Mucosa of stomach (tissue), 1 donor: ENCODE measurements at regions not wholly inside any gene's neighbourhood (a gene's known extent, or its start where the extent isn't known, plus 50 kb on each side); places are given as distances from the start of the nearest gene placed in this dataset.

Source experiments
- H3K27me3 ChIP-seq: one replicate; pipeline ENCODE4 v1.7.0; 2013; ENCODE audit warnings: mild to moderate bottlenecking, low read length; ENCODE audit not compliant: control insufficient read depth, insufficient read depth
- H3K36me3 ChIP-seq: one replicate; pipeline ENCODE4 v1.7.0; 2013; ENCODE audit warnings: low read length; ENCODE audit not compliant: control insufficient read depth, insufficient read depth
- H3K4me1 ChIP-seq: one replicate; pipeline ENCODE4 v1.7.0; 2013; ENCODE audit warnings: mild to moderate bottlenecking, low read length; ENCODE audit not compliant: control insufficient read depth, insufficient read depth
- H3K4me3 ChIP-seq: one replicate; pipeline ENCODE4 v1.7.0; 2013; ENCODE audit warnings: low read length
- H3K9ac ChIP-seq: one replicate; pipeline ENCODE4 v1.7.0; 2013; ENCODE audit warnings: mild to moderate bottlenecking, low read length, moderate library complexity
- H3K9me3 ChIP-seq: one replicate; pipeline ENCODE4 v1.7.0; 2013; ENCODE audit warnings: mild to moderate bottlenecking, low read length, moderate library complexity; ENCODE audit not compliant: control insufficient read depth
- donor health status: Pancreatic carcinoma.

GRCh38 chr13:89755729-89756492, 1591.6 kb upstream of the MIR17HG start:
- H3K9me3 ChIP-seq, result no peaks in the 10 kb centered on the region
- no peaks in the 10 kb centered on the region for H3K36me3 ChIP-seq
- H3K4me3 ChIP-seq, result no peak overlapping the region
- H3K9ac ChIP-seq, result no peak overlapping the region
- H3K4me1 ChIP-seq, result no peaks in the 10 kb centered on the region
- H3K27me3 ChIP-seq, result no peaks in the 10 kb centered on the region

GRCh38 chr13:89763005-89763404, 1584.5 kb upstream of the MIR17HG start:
- no peaks in the 10 kb centered on the region for H3K4me1 ChIP-seq
- H3K9me3 ChIP-seq, result no peaks in the 10 kb centered on the region
- no peaks in the 10 kb centered on the region for H3K27me3 ChIP-seq
- H3K36me3 ChIP-seq, result no peaks in the 10 kb centered on the region
- no peak overlapping the region for H3K4me3 ChIP-seq
- no peak overlapping the region for H3K9ac ChIP-seq

- Histone ChIP-seq H3K9ac (no peak overlapping the region), H3K9me3 (no peaks in the 10 kb centered on the region), H3K4me1 (no peaks in the 10 kb centered on the region), H3K27me3 (no peaks in the 10 kb centered on the region), H3K4me3 (no peak overlapping the region), H3K36me3 (no peaks in the 10 kb centered on the region)
These were observed 1564.2 kb upstream of the MIR17HG start for GRCh38 chr13:89783221-89783755.

- Histone ChIP-seq H3K27me3 (no peaks in the 10 kb centered on the region), H3K36me3 (no peaks in the 10 kb centered on the region), H3K9ac (no peak overlapping the region), H3K4me1 (no peaks in the 10 kb centered on the region), H3K4me3 (no peak overlapping the region), H3K9me3 (no peaks in the 10 kb centered on the region)
These were observed 1563.2 kb upstream of the MIR17HG start for GRCh38 chr13:89784161-89784809.

- H3K36me3 ChIP-seq, result no peaks in the 10 kb centered on the region
- H3K4me1 ChIP-seq, result no peaks in the 10 kb centered on the region
- no peaks in the 10 kb centered on the region for H3K27me3 ChIP-seq
- H3K9me3 ChIP-seq, result no peaks in the 10 kb centered on the region
- H3K4me3 ChIP-seq, result no peak overlapping the region
- no peak overlapping the region for H3K9ac ChIP-seq
These were observed 1561.0 kb upstream of the MIR17HG start for GRCh38 chr13:89786531-89786930.

- Histone ChIP-seq H3K36me3 (no peaks in the 10 kb centered on the region), H3K9ac (no peak overlapping the region), H3K27me3 (no peaks in the 10 kb centered on the region), H3K9me3 (no peaks in the 10 kb centered on the region), H3K4me1 (no peaks in the 10 kb centered on the region), H3K4me3 (no peak overlapping the region)
These were observed 1556.8 kb upstream of the MIR17HG start for GRCh38 chr13:89790696-89791095.

- no peak overlapping the region for H3K4me3 ChIP-seq
- H3K27me3 ChIP-seq, result no peaks in the 10 kb centered on the region
- H3K9me3 ChIP-seq, result no peaks in the 10 kb centered on the region
- H3K9ac ChIP-seq, result no peak overlapping the region
- no peaks in the 10 kb centered on the region for H3K36me3 ChIP-seq
- no peaks in the 10 kb centered on the region for H3K4me1 ChIP-seq
These were observed 1555.4 kb upstream of the MIR17HG start for GRCh38 chr13:89791971-89792630.

DNA sequence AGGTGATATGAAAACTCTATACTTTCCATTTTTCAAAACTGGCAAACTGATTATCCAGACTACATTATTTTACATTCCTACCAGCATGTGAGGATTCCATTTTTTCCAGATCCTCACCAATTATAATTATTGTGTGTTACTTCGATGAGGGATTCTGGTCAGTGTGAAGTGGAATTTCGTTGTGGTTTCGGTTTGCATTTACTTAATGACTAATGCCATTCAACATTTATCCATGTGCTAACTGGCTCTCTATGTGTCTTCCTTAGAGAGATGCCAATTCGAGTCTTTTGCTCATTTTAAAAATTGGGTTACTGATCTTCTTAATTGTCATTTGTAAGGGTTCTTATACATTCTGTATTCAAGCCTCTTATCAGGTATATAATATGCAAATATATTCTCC, 1551.3 kb upstream of the MIR17HG start:
- Histone ChIP-seq H3K4me3 (no peak overlapping the region), H3K36me3 (no peaks in the 10 kb centered on the region), H3K9me3 (no peaks in the 10 kb centered on the region), H3K4me1 (no peaks in the 10 kb centered on the region), H3K27me3 (no peaks in the 10 kb centered on the region), H3K9ac (no peak overlapping the region)

- no peaks in the 10 kb centered on the region for H3K27me3 ChIP-seq
- no peaks in the 10 kb centered on the region for H3K4me1 ChIP-seq
- H3K9ac ChIP-seq, result no peak overlapping the region
- H3K4me3 ChIP-seq, result no peak overlapping the region
- no peaks in the 10 kb centered on the region for H3K36me3 ChIP-seq
- H3K9me3 ChIP-seq, result no peaks in the 10 kb centered on the region
These were observed 1543.6 kb upstream of the MIR17HG start for GRCh38 chr13:89803839-89804238.

DNA sequence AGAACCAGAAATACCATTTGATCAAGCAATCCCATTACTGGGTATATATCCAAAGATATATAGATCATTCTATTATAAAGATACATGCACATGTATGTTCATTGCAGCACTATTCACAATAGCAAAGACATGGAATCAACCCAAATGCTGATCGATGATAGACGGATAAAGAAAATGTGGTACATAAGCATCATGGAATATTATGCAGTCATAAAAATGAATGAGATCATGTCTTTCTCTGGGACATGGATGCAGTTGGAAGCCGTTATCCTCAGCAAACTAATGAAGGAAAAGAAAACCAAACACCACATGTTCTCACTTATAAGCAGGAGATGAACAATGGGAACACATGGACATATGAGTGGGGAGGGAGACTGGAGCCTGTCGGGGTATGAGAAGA, 1540.9 kb upstream of the MIR17HG start:
- Histone ChIP-seq H3K9ac (no peak overlapping the region), H3K27me3 (no peaks in the 10 kb centered on the region), H3K36me3 (no peaks in the 10 kb centered on the region), H3K4me3 (no peak overlapping the region), H3K4me1 (no peaks in the 10 kb centered on the region), H3K9me3 (no peaks in the 10 kb centered on the region)

GRCh38 chr13:89812856-89813255, 1534.6 kb upstream of the MIR17HG start:
- no peak overlapping the region for H3K4me3 ChIP-seq
- no peaks in the 10 kb centered on the region for H3K36me3 ChIP-seq
- no peaks in the 10 kb centered on the region for H3K27me3 ChIP-seq

DNA sequence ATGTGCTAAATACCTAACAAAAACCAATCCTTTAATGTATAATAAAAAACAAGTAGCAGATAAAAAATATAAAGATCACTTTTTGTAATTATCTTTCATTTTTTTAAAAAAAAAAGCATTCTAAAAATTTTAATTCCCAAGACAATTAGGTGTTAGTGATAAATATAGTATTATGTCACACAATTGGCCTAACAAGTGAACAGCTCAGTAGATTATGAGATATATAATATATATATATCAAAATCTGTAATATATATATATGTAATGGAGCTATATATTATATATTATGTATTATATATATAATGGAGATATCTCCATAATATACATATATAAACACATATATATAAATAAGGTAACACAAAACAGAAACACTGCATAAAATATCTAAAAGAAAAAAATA, 1531.1 kb upstream of the MIR17HG start:
- Histone ChIP-seq H3K36me3 (no peaks in the 10 kb centered on the region), H3K4me1 (no peaks in the 10 kb centered on the region), H3K4me3 (no peak overlapping the region), H3K9ac (no peak overlapping the region), H3K9me3 (no peaks in the 10 kb centered on the region), H3K27me3 (no peaks in the 10 kb centered on the region)

More at GRCh38 chr13:89812856-89813255, 1534.6 kb upstream of the MIR17HG start:
- Histone ChIP-seq H3K9me3 (no peaks in the 10 kb centered on the region), H3K9ac (no peak overlapping the region), H3K4me1 (no peaks in the 10 kb centered on the region)
